Activated CD4-positive, alpha-beta memory T cell treated with anti-CD3 and anti-CD28 coated beads, Interleukin-2, amount 10 ng/mL, durations not matched to agents 7 days and 5 days (primary cell): ENCODE measurements at regions not wholly inside any gene's neighbourhood (a gene's known extent, or its start where the extent isn't known, plus 50 kb on each side); places are given as distances from the start of the nearest gene placed in this dataset.

ENCODE experiments used
- CTCF ChIA-PET: fragments of 350-600 bp; sonication (Branson Sonifier 250); formaldehyde crosslinking; loops from one replicate; lab custom pipeline; 2021; ENCODE audit warnings: antibody characterized with exemption, inconsistent platforms; lab: Charles Lee
- POLR2A ChIA-PET: fragments of 350-600 bp; sonication (Branson Sonifier 250); formaldehyde crosslinking; loops from one replicate; lab custom pipeline; 2021; ENCODE audit warnings: antibody characterized with exemption; lab: Charles Lee
- DNase-seq: peaks from one replicate; pipeline ENCODE4 v3.0.0-alpha.2; 2020
- H3K27ac Mint-ChIP-seq: one replicate; pipeline ENCODE4 v1.8.0; 2021; ENCODE audit warnings: mild to moderate bottlenecking, mixed read lengths
- H3K27me3 Mint-ChIP-seq: one replicate; pipeline ENCODE4 v1.8.0; 2021; ENCODE audit warnings: mixed read lengths
- H3K36me3 Mint-ChIP-seq: one replicate; pipeline ENCODE4 v1.8.0; 2021; ENCODE audit warnings: low read depth, mixed read lengths
- H3K4me1 Mint-ChIP-seq: one replicate; pipeline ENCODE4 v1.8.0; 2021; ENCODE audit warnings: mixed read lengths
- H3K4me3 Mint-ChIP-seq: one replicate; pipeline ENCODE4 v1.8.0; 2021; ENCODE audit warnings: mild to moderate bottlenecking, mixed read lengths
- H3K9me3 Mint-ChIP-seq: one replicate; pipeline ENCODE4 v1.8.0; 2021; ENCODE audit warnings: mixed read lengths

GRCh38 chr18:78703291-78703690 is 276.3 kb upstream of the SALL3 start:
- H3K4me1 Mint-ChIP-seq: no peaks in the 10 kb centered on the region
- H3K9me3 Mint-ChIP-seq: peaks cover 17% of the 10 kb centered on the region
- H3K27ac Mint-ChIP-seq: no peak overlapping the region
- H3K4me3 Mint-ChIP-seq: no peak overlapping the region
- H3K27me3 Mint-ChIP-seq: no peaks in the 10 kb centered on the region
- no peaks in the 10 kb centered on the region for H3K36me3 Mint-ChIP-seq
- CTCF ChIA-PET: no interaction called here
- POLR2A ChIA-PET: no interaction called here
- no peak for DNase-seq

DNA sequence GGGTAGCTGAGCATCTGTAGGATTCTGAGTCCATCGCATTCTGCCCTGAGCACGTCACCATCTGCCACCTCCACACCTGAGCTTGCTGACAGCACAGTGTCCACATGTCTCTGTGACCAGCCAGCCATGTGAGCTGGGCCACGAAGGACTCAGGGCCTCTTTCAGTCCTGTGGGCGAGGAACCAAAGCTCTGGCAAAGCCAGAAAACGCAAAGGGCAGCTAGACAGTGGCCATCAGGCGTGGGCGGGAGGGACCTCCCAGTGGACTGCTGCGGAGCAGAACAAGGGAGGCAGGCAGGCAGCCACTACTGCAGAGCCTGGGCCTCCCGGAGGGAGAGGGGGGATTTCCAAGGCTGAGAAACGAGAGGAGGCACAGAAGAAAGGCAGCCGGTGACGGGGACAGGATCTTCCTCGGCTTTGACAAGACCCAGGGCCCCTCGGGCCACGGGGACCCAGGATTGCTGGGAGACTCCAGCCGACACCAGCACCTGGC is 274.6 kb upstream of the SALL3 start:
- Mint-ChIP-seq H3K4me1 (no peaks in the 10 kb centered on the region), H3K9me3 (peaks cover 17% of the 10 kb centered on the region), H3K4me3 (no peak overlapping the region), H3K27ac (no peak overlapping the region), H3K36me3 (no peaks in the 10 kb centered on the region), H3K27me3 (no peaks in the 10 kb centered on the region)
- DNase-seq: no peak
- ChIA-PET POLR2A (no interaction called here), CTCF (no interaction called here)

DNA sequence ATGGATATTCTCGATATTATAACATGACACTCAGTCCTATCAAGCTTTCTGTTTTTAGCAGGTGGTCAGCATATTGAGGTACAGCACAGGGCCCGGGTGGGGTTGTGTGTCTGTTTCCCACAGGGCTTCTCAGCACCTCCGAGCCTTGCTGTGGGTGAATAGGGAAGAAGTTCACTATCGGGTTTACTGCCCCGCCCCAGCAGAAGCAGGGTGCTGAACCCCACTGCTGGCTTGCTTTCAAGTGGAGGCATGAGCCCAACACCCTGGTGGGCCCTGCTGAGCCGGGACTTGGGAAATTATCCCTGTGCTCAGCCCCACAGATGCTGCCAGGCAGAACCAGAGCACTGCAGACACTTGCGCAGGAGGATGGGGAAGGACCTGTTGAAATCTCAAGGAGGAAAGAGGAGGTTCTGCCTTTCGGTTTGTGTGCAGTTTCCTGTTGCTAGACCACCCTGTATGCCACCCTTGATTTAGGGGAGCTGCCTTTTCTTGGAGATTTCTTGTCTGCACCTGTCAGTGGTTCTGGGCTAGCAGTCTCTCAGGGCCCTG is 270.3 kb upstream of the SALL3 start:
- H3K4me3 Mint-ChIP-seq: no peak overlapping the region
- CTCF ChIA-PET: no interaction called here
- no peak for DNase-seq
- H3K27ac Mint-ChIP-seq: no peak overlapping the region
- no peaks in the 10 kb centered on the region for H3K27me3 Mint-ChIP-seq
- H3K4me1 Mint-ChIP-seq: no peaks in the 10 kb centered on the region
- H3K9me3 Mint-ChIP-seq: peaks cover 10% of the 10 kb centered on the region
- POLR2A ChIA-PET: no interaction called here
- H3K36me3 Mint-ChIP-seq: no peaks in the 10 kb centered on the region

DNA sequence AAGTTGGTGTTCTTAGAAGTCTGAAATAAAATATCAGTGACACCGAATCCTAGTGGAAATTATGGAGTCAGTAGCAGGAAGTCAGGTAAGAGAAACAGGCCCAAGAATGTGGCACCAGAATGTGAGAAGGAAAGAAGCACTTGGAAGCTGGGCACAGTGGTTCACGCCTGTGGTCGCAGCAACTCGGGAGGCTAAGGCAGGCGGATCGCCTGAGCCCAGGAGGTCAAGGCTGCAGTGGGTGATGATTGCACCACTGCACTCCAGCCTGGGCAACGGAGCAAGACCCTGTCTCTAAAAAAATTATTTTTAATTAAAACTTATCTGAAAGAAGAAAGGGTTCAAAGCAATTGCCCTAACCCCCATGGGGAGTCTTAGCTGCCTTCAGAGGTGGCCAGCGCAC is 268.3 kb upstream of the SALL3 start:
- ChIA-PET CTCF (no interaction called here), POLR2A (no interaction called here)
- H3K27ac Mint-ChIP-seq: no peak overlapping the region
- H3K4me3 Mint-ChIP-seq: no peak overlapping the region
- no peaks in the 10 kb centered on the region for H3K4me1 Mint-ChIP-seq
- no peak for DNase-seq
- no peaks in the 10 kb centered on the region for H3K36me3 Mint-ChIP-seq
- H3K27me3 Mint-ChIP-seq: no peaks in the 10 kb centered on the region
- peaks cover 7% of the 10 kb centered on the region for H3K9me3 Mint-ChIP-seq

DNA sequence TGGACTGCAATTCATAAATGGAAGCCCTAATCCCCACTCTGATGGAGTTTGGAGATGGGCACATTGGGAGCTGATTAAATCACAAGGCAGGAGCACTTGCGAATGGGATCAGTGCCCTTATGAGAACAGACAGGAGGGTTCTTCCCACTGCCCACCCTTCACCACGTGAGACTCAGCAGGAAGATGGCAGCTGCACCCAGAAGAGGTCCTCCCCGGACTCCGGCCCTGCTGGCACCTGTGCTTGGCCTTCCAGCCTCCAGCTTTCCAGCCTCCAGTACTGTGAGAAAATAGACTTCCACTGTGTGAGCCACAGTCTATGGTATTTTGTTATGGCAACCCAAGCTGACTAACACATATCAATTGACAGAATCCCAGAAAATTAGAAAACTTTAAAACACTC is 267.6 kb upstream of the SALL3 start:
- CTCF ChIA-PET: no interaction called here
- H3K4me3 Mint-ChIP-seq: no peak overlapping the region
- POLR2A ChIA-PET: no interaction called here
- peaks cover 7% of the 10 kb centered on the region for H3K9me3 Mint-ChIP-seq
- no peak for DNase-seq
- no peaks in the 10 kb centered on the region for H3K36me3 Mint-ChIP-seq
- H3K27me3 Mint-ChIP-seq: no peaks in the 10 kb centered on the region
- H3K27ac Mint-ChIP-seq: no peak overlapping the region
- no peaks in the 10 kb centered on the region for H3K4me1 Mint-ChIP-seq

- Mint-ChIP-seq H3K4me1 (no peaks in the 10 kb centered on the region), H3K27ac (no peak overlapping the region), H3K4me3 (no peak overlapping the region), H3K27me3 (no peaks in the 10 kb centered on the region), H3K36me3 (no peaks in the 10 kb centered on the region), H3K9me3 (peaks cover 7% of the 10 kb centered on the region)
- ChIA-PET POLR2A (no interaction called here), CTCF (no interaction called here)
- DNase-seq: no peak
Measured at GRCh38 chr18:78713069-78713468, 266.5 kb upstream of the SALL3 start.

GRCh38 chr18:78713726-78714125 is 265.9 kb upstream of the SALL3 start:
- no peaks in the 10 kb centered on the region for H3K4me1 Mint-ChIP-seq
- CTCF ChIA-PET: no interaction called here

DNA sequence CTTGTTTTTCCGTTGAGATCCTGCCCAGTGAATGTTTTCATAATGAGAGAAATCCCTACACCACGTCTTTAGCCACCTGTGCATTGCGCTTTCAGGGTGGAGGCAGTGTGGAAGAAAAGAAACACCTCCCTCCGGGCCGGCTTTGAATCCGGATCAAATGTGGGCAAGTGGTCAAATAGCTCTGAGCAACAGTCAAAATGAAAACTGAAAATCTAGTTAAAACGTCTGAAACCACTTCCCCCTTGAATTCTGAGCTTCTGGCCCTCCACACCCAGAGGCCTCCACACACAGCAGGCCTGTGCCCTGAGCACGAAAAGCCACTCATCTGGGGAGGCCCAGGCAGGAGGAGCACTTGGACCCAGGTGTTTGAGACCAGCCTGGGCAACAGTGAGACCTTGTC is 263.6 kb upstream of the SALL3 start:
- Mint-ChIP-seq H3K27ac (no peak overlapping the region), H3K36me3 (no peaks in the 10 kb centered on the region), H3K4me1 (no peaks in the 10 kb centered on the region), H3K9me3 (peaks cover 2% of the 10 kb centered on the region), H3K27me3 (no peaks in the 10 kb centered on the region), H3K4me3 (no peak overlapping the region)
- DNase-seq: no peak
- ChIA-PET CTCF (no interaction called here), POLR2A (no interaction called here)

More at GRCh38 chr18:78713726-78714125, 265.9 kb upstream of the SALL3 start:
- Mint-ChIP-seq H3K9me3 (peaks cover 6% of the 10 kb centered on the region), H3K4me3 (no peak overlapping the region), H3K27me3 (no peaks in the 10 kb centered on the region), H3K27ac (no peak overlapping the region), H3K36me3 (no peaks in the 10 kb centered on the region)
- no peak for DNase-seq
- POLR2A ChIA-PET: no interaction called here

DNA sequence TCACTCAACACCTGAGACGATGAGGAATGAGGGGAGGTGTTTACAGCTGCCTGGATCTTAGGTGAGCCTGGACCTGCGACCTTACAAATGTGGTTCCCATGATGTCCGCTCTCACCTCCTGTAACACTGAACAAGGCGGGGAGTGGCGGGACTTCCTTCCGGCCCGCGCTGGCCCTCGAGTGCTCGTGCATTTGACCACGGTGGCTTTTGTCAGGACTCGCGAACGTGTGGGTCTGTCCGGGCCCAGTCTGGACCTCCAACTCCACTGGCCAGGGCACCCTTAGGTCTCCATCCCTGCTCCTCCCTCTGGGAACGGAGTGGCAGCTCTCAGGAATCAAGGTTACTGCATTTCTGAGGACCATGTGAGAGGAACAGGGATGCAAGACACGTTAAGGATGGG is 263.0 kb upstream of the SALL3 start:
- ChIA-PET POLR2A (no interaction called here), CTCF (no interaction called here)
- Mint-ChIP-seq H3K9me3 (peaks cover 2% of the 10 kb centered on the region), H3K27me3 (peaks cover 2% of the 10 kb centered on the region), H3K4me3 (no peak overlapping the region), H3K36me3 (no peaks in the 10 kb centered on the region), H3K4me1 (no peaks in the 10 kb centered on the region), H3K27ac (no peak overlapping the region)
- DNase-seq: no peak

GRCh38 chr18:78717051-78717765 is 262.4 kb upstream of the SALL3 start:
- Mint-ChIP-seq H3K9me3 (peaks cover 2% of the 10 kb centered on the region), H3K27me3 (peaks cover 2% of the 10 kb centered on the region), H3K36me3 (no peaks in the 10 kb centered on the region), H3K27ac (no peak overlapping the region), H3K4me3 (no peak overlapping the region), H3K4me1 (no peaks in the 10 kb centered on the region)
- ChIA-PET POLR2A (no interaction called here), CTCF (no interaction called here)
- no peak for DNase-seq

GRCh38 chr18:78717766-78718150 is 261.9 kb upstream of the SALL3 start:
- DNase-seq: no peak
- Mint-ChIP-seq H3K36me3 (no peaks in the 10 kb centered on the region), H3K27me3 (peaks cover 4% of the 10 kb centered on the region), H3K9me3 (peaks cover 2% of the 10 kb centered on the region), H3K4me3 (no peak overlapping the region), H3K27ac (no peak overlapping the region), H3K4me1 (no peaks in the 10 kb centered on the region)
- POLR2A ChIA-PET: no interaction called here
- CTCF ChIA-PET: no interaction called here

DNA sequence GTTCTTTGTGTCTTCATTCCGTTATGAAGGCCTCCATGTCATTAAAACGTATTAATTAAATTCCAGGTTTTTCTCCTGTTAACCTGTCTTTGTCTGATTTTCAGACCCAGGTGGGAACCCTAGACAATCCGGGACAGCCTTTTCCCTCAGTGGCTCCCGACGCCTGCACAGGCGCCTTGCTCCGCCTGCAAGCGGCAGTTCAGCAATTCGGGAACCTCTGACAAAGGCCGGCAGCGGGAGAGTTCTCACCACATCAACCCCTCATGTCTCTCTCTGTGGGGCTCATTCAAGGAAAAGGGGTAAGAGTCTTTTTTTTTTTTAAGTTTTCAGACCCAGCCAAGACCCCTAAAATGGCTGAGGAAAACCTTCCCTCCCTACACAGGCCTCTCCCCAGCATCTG is 259.8 kb upstream of the SALL3 start:
- Mint-ChIP-seq H3K27me3 (peaks cover 4% of the 10 kb centered on the region), H3K4me1 (no peaks in the 10 kb centered on the region), H3K27ac (no peak overlapping the region), H3K4me3 (no peak overlapping the region), H3K9me3 (peaks cover 2% of the 10 kb centered on the region), H3K36me3 (no peaks in the 10 kb centered on the region)
- ChIA-PET CTCF (no interaction called here), POLR2A (no interaction called here)
- no peak for DNase-seq

- Mint-ChIP-seq H3K36me3 (no peaks in the 10 kb centered on the region), H3K4me3 (no peak overlapping the region), H3K4me1 (no peaks in the 10 kb centered on the region), H3K9me3 (peaks cover 2% of the 10 kb centered on the region), H3K27me3 (peaks cover 4% of the 10 kb centered on the region), H3K27ac (no peak overlapping the region)
- CTCF ChIA-PET: no interaction called here
- POLR2A ChIA-PET: no interaction called here
- no peak for DNase-seq
Measured at GRCh38 chr18:78720456-78721237, 259.0 kb upstream of the SALL3 start.
